GM18502 (cell line): ENCODE measurements at regions not wholly inside any gene's neighbourhood (a gene's known extent, or its start where the extent isn't known, plus 50 kb on each side); places are given as distances from the start of the nearest gene placed in this dataset.

Experiments
- ATAC-seq: cut with Tn5 transposase; IDR thresholded peaks from one replicate; pipeline ENCODE4 v1.9.1; 2021; ENCODE audit warnings: mild to moderate bottlenecking; ENCODE audit not compliant: unreplicated experiment, poor library complexity

- ATAC-seq: no peak
Observed at GRCh38 chr5:110021251-110021650, 331.5 kb downstream of the MAN2A1 start.

GRCh38 chr5:110025160-110025559 is 335.4 kb downstream of the MAN2A1 start:
- ATAC-seq: no peak

GRCh38 chr5:110027527-110028322 is 338.0 kb downstream of the MAN2A1 start:
- ATAC-seq: no peak

- ATAC-seq: no peak
Observed at GRCh38 chr5:110031402-110032140, 341.8 kb downstream of the MAN2A1 start.

- ATAC-seq: no peak
Observed at GRCh38 chr5:110032376-110032775, 342.6 kb downstream of the MAN2A1 start.

- no peak for ATAC-seq
Observed at GRCh38 chr5:110034056-110034600, 344.4 kb downstream of the MAN2A1 start.

- no peak for ATAC-seq
Observed at GRCh38 chr5:110038297-110038997, 348.7 kb downstream of the MAN2A1 start.

- no peak for ATAC-seq
Observed at GRCh38 chr5:110040178-110040577, 350.5 kb downstream of the MAN2A1 start.

GRCh38 chr5:110043025-110043424 is 353.3 kb downstream of the MAN2A1 start:
- no peak for ATAC-seq

GRCh38 chr5:110045158-110045557 is 355.4 kb downstream of the MAN2A1 start:
- no peak for ATAC-seq

GRCh38 chr5:110048491-110048890 is 358.8 kb downstream of the MAN2A1 start:
- no peak for ATAC-seq

- no peak for ATAC-seq
Observed at GRCh38 chr5:110049816-110050215, 360.1 kb downstream of the MAN2A1 start.

GRCh38 chr5:110050640-110051345 is 361.1 kb downstream of the MAN2A1 start:
- ATAC-seq: no peak

GRCh38 chr5:110053205-110053604 is 363.5 kb downstream of the MAN2A1 start:
- no peak for ATAC-seq

- ATAC-seq: peak; percentile 35
Observed at GRCh38 chr5:110053824-110054223, 364.1 kb downstream of the MAN2A1 start.

- ATAC-seq: peak; percentile 92
Observed at GRCh38 chr5:110054240-110054639, 364.5 kb downstream of the MAN2A1 start.

- ATAC-seq: no peak
Observed at GRCh38 chr5:110055302-110055701, 365.6 kb downstream of the MAN2A1 start.

GRCh38 chr5:110056580-110057114 is 366.9 kb downstream of the MAN2A1 start:
- ATAC-seq: no peak

GRCh38 chr5:110058175-110058574 is 368.4 kb downstream of the MAN2A1 start:
- ATAC-seq: no peak

GRCh38 chr5:110062246-110062645 is 372.5 kb downstream of the MAN2A1 start:
- no peak for ATAC-seq
